ENCODE measurements at regions not wholly inside any gene's neighbourhood (a gene's known extent, or its start where the extent isn't known, plus 50 kb on each side); places are given as distances from the start of the nearest gene placed in this dataset.

- H3K4me1 ChIP-seq (ENCODE audit: insufficient read depth, poor library complexity, severe bottlenecking): no peaks in the 10 kb centered on the region
- no peaks in the 10 kb centered on the region for H3K9me3 ChIP-seq (ENCODE audit: severe bottlenecking)
- no peaks in the 10 kb centered on the region for H3K36me3 ChIP-seq (ENCODE audit: low read depth)
- no peak for TF ChIP-seq CTCF (IDR thresholded peaks at IDR 0.05; ENCODE audit: poor library complexity, severe bottlenecking)
- no peaks in the 10 kb centered on the region for H3K27me3 ChIP-seq (ENCODE audit: insufficient read depth, poor library complexity, severe bottlenecking)
- H3K4me3 ChIP-seq (ENCODE audit: severe bottlenecking): no peak overlapping the region
- DNase-seq (ENCODE audit: low spot score) (no peak), ATAC-seq (ENCODE audit: low read depth) (no peak)
- H3K27ac ChIP-seq (ENCODE audit: poor library complexity, severe bottlenecking): peak overlapping the region; percentile 28
Measured at GRCh38 chr2:2740238-2740775, 409.2 kb upstream of the MYT1L start.

GRCh38 chr2:2739231-2739795 lies 408.2 kb upstream of the MYT1L start:
- Histone ChIP-seq H3K27ac (ENCODE audit: poor library complexity, severe bottlenecking) (peak overlapping the region; percentile 28), H3K9me3 (ENCODE audit: severe bottlenecking) (no peaks in the 10 kb centered on the region), H3K27me3 (ENCODE audit: insufficient read depth, poor library complexity, severe bottlenecking) (no peaks in the 10 kb centered on the region), H3K4me1 (ENCODE audit: insufficient read depth, poor library complexity, severe bottlenecking) (no peaks in the 10 kb centered on the region), H3K36me3 (ENCODE audit: low read depth) (no peaks in the 10 kb centered on the region), H3K4me3 (ENCODE audit: severe bottlenecking) (no peak overlapping the region)
- TF ChIP-seq CTCF (IDR thresholded peaks at IDR 0.05; ENCODE audit: poor library complexity, severe bottlenecking): no peak
- ATAC-seq (ENCODE audit: low read depth): peak; percentile 56
- DNase-seq (ENCODE audit: low spot score): no peak

GRCh38 chr2:2738684-2739083 lies 407.6 kb upstream of the MYT1L start:
- DNase-seq (ENCODE audit: low spot score) (no peak), ATAC-seq (ENCODE audit: low read depth) (no peak)
- H3K4me3 ChIP-seq (ENCODE audit: severe bottlenecking): no peak overlapping the region
- no peaks in the 10 kb centered on the region for H3K27me3 ChIP-seq (ENCODE audit: insufficient read depth, poor library complexity, severe bottlenecking)
- H3K36me3 ChIP-seq (ENCODE audit: low read depth): no peaks in the 10 kb centered on the region
- no peaks in the 10 kb centered on the region for H3K4me1 ChIP-seq (ENCODE audit: insufficient read depth, poor library complexity, severe bottlenecking)
- no peak for TF ChIP-seq CTCF (IDR thresholded peaks at IDR 0.05; ENCODE audit: poor library complexity, severe bottlenecking)
- peak overlapping the region; percentile 28 for H3K27ac ChIP-seq (ENCODE audit: poor library complexity, severe bottlenecking)
- H3K9me3 ChIP-seq (ENCODE audit: severe bottlenecking): no peaks in the 10 kb centered on the region

- no peaks in the 10 kb centered on the region for H3K36me3 ChIP-seq (ENCODE audit: low read depth)
- no peaks in the 10 kb centered on the region for H3K27me3 ChIP-seq (ENCODE audit: insufficient read depth, poor library complexity, severe bottlenecking)
- no peak for TF ChIP-seq CTCF (IDR thresholded peaks at IDR 0.05; ENCODE audit: poor library complexity, severe bottlenecking)
- no peaks in the 10 kb centered on the region for H3K4me1 ChIP-seq (ENCODE audit: insufficient read depth, poor library complexity, severe bottlenecking)
- no peak overlapping the region for H3K4me3 ChIP-seq (ENCODE audit: severe bottlenecking)
- no peak overlapping the region for H3K27ac ChIP-seq (ENCODE audit: poor library complexity, severe bottlenecking)
- no peak for ATAC-seq (ENCODE audit: low read depth)
- H3K9me3 ChIP-seq (ENCODE audit: severe bottlenecking): no peaks in the 10 kb centered on the region
- no peak for DNase-seq (ENCODE audit: low spot score)
Measured at GRCh38 chr2:2738276-2738675, 407.2 kb upstream of the MYT1L start.

GRCh38 chr2:2735041-2735440 lies 404.0 kb upstream of the MYT1L start:
- peak; percentile 46; the same call in 2 of the 3 replicates for ATAC-seq (ENCODE audit: low read depth)
- TF ChIP-seq CTCF (IDR thresholded peaks at IDR 0.05; ENCODE audit: poor library complexity, severe bottlenecking): no peak
- Histone ChIP-seq H3K9me3 (ENCODE audit: severe bottlenecking) (no peaks in the 10 kb centered on the region), H3K4me1 (ENCODE audit: insufficient read depth, poor library complexity, severe bottlenecking) (no peaks in the 10 kb centered on the region), H3K4me3 (ENCODE audit: severe bottlenecking) (no peak overlapping the region), H3K27me3 (ENCODE audit: insufficient read depth, poor library complexity, severe bottlenecking) (no peaks in the 10 kb centered on the region), H3K27ac (ENCODE audit: poor library complexity, severe bottlenecking) (no peak overlapping the region), H3K36me3 (ENCODE audit: low read depth) (no peaks in the 10 kb centered on the region)
- DNase-seq (ENCODE audit: low spot score): no peak

All from RWPE2 (cell line).